ENCODE measurements at regions not wholly inside any gene's neighbourhood (a gene's known extent, or its start where the extent isn't known, plus 50 kb on each side); places are given as distances from the start of the nearest gene placed in this dataset.

GRCh38 chr11:39664023-39664422, 1795.4 kb downstream of the LRRC4C start:
- TF ChIP-seq CTCF (conservative IDR thresholded peaks at IDR 0.05) = no peak
- TF ChIP-seq ZFX (IDR thresholded peaks at IDR 0.05) = no peak

All from C4-2B (cell line).